SK-N-SH treated with all-trans-retinoic acid at 6 μM for 48 hours (cell line): ENCODE measurements at regions not wholly inside any gene's neighbourhood (a gene's known extent, or its start where the extent isn't known, plus 50 kb on each side); places are given as distances from the start of the nearest gene placed in this dataset.

ENCODE experiments used
- BACH2 ChIP-seq: fragments of 250-450 bp; sonication (Bioruptor Pico); IDR thresholded peaks from 2 replicates; pipeline ENCODE4 v1.9.0; 2021; ENCODE audit warnings: mild to moderate bottlenecking, borderline replicate concordance
- CSDC2 ChIP-seq: fragments of 250-450 bp; sonication (Bioruptor Pico); IDR thresholded peaks from 2 replicates; pipeline ENCODE4 v1.5.0; 2020; ENCODE audit warnings: mild to moderate bottlenecking, moderate library complexity
- ISL1 ChIP-seq: fragments of 250-450 bp; sonication (Bioruptor Pico); IDR thresholded peaks from 2 replicates; pipeline ENCODE4 v2.1.2; 2022; ENCODE audit warnings: mild to moderate bottlenecking, moderate library complexity
- RARB ChIP-seq: fragments of 250-450 bp; sonication (Bioruptor Pico); IDR thresholded peaks from 2 replicates; pipeline ENCODE4 v1.8.0; 2021; ENCODE audit warnings: mild to moderate bottlenecking, moderate library complexity
- SNAI2 ChIP-seq: fragments of 250-450 bp; sonication (Bioruptor Pico); IDR thresholded peaks from 2 replicates; pipeline ENCODE4 v1.5.0; 2020; ENCODE audit warnings: mild to moderate bottlenecking, moderate library complexity
- ZFP30 ChIP-seq: fragments of 450-650 bp; formaldehyde crosslinking; IDR thresholded peaks from 2 replicates; pipeline ENCODE4 v1.5.0; 2022; ENCODE audit warnings: mild to moderate bottlenecking, moderate library complexity
- ZNF70 ChIP-seq: fragments of 450-650 bp; formaldehyde crosslinking; IDR thresholded peaks from 2 replicates; pipeline ENCODE4 v1.5.0; 2020; ENCODE audit warnings: mild to moderate bottlenecking, moderate library complexity
- TF ChIP-seq, protein P1 (sequence below): fragments of 250-450 bp; sonication (Bioruptor Pico); IDR thresholded peaks from 2 replicates; pipeline ENCODE4 v1.8.0; 2020; ENCODE audit warnings: mild to moderate bottlenecking, moderate library complexity, borderline replicate concordance
- TF ChIP-seq, protein P2 (sequence below): fragments of 250-450 bp; sonication (Bioruptor Pico); IDR thresholded peaks from 2 replicates; pipeline ENCODE4 v1.5.1; 2021; ENCODE audit warnings: mild to moderate bottlenecking, moderate library complexity

DNA sequence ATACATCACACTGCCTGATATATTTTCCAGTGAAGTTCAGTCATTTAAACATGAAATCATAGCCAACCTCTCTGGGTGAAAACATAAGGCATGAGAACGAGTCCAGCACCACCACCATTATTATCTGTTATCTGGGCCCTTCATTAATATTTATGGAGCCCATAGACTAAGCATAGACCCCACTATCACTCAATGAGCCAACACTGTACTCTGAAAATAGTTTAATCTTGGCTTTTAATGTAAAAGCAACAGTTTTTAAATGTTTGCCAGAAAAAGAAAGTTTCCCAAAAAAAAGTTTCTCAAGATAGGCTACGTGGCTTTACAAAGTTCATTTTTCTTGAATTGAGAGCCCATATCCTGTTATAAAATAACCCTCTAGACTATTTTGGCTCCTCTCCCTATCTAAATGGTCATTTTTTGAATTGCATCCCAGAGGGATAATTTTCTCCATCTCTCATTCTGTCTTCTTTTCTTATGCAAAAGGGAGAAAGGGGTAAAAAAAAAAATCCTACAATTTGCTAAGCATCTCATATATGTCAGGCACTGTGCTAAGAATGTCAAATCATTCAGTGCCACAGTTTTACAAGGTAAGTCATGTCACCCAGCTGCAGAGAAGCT is 66.1 kb downstream of the FZD1 start:
- TF ChIP-seq, protein P1, sequence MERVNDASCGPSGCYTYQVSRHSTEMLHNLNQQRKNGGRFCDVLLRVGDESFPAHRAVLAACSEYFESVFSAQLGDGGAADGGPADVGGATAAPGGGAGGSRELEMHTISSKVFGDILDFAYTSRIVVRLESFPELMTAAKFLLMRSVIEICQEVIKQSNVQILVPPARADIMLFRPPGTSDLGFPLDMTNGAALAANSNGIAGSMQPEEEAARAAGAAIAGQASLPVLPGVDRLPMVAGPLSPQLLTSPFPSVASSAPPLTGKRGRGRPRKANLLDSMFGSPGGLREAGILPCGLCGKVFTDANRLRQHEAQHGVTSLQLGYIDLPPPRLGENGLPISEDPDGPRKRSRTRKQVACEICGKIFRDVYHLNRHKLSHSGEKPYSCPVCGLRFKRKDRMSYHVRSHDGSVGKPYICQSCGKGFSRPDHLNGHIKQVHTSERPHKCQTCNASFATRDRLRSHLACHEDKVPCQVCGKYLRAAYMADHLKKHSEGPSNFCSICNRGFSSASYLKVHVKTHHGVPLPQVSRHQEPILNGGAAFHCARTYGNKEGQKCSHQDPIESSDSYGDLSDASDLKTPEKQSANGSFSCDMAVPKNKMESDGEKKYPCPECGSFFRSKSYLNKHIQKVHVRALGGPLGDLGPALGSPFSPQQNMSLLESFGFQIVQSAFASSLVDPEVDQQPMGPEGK = no peak
- TF ChIP-seq ZNF70 (no peak), ZFP30 (CRISPR knock-in tag) (no peak), CSDC2 (CRISPR knock-in tag) (no peak), SNAI2 (CRISPR knock-in tag) (no peak), ISL1 (CRISPR knock-in tag) (peak; percentile 26; the same call in 1 of the 2 replicates), RARB (CRISPR knock-in tag) (no peak), BACH2 (CRISPR knock-in tag) (no peak)
- TF ChIP-seq, protein P2, sequence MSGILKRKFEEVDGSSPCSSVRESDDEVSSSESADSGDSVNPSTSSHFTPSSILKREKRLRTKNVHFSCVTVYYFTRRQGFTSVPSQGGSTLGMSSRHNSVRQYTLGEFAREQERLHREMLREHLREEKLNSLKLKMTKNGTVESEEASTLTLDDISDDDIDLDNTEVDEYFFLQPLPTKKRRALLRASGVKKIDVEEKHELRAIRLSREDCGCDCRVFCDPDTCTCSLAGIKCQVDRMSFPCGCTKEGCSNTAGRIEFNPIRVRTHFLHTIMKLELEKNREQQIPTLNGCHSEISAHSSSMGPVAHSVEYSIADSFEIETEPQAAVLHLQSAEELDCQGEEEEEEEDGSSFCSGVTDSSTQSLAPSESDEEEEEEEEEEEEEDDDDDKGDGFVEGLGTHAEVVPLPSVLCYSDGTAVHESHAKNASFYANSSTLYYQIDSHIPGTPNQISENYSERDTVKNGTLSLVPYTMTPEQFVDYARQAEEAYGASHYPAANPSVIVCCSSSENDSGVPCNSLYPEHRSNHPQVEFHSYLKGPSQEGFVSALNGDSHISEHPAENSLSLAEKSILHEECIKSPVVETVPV = no peak
